ENCODE measurements at regions not wholly inside any gene's neighbourhood (a gene's known extent, or its start where the extent isn't known, plus 50 kb on each side); places are given as distances from the start of the nearest gene placed in this dataset.

DNA sequence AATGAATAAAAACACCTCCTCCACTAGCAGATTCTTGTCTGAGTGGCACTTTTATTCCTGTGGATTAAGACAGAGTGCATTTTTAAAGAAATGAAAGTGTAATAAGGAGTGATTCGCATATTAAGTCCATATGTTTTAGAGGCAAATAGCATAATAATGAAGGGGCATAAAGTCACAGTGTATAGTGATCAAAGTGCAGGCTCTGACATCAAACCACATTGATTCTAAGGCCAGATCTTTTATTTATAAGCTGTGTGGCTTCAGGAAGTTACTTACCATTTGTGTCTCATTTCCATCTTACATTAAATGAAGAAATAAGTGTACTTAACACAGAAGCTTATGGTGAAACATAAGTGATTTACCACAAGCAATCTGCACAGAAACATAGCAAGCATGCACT, 332.8 kb downstream of the GASK1B start:
- TF ChIP-seq, protein P1, sequence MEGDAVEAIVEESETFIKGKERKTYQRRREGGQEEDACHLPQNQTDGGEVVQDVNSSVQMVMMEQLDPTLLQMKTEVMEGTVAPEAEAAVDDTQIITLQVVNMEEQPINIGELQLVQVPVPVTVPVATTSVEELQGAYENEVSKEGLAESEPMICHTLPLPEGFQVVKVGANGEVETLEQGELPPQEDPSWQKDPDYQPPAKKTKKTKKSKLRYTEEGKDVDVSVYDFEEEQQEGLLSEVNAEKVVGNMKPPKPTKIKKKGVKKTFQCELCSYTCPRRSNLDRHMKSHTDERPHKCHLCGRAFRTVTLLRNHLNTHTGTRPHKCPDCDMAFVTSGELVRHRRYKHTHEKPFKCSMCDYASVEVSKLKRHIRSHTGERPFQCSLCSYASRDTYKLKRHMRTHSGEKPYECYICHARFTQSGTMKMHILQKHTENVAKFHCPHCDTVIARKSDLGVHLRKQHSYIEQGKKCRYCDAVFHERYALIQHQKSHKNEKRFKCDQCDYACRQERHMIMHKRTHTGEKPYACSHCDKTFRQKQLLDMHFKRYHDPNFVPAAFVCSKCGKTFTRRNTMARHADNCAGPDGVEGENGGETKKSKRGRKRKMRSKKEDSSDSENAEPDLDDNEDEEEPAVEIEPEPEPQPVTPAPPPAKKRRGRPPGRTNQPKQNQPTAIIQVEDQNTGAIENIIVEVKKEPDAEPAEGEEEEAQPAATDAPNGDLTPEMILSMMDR (IDR thresholded peaks at IDR 0.05): no peak
- no peak for TF ChIP-seq POLR2A (IDR thresholded peaks at IDR 0.05)
